ENCODE measurements at regions not wholly inside any gene's neighbourhood (a gene's known extent, or its start where the extent isn't known, plus 50 kb on each side); places are given as distances from the start of the nearest gene placed in this dataset.

GRCh38 chr5:126360467-126360866 lies 62.7 kb upstream of the GRAMD2B start:
- H3K4me2 ChIP-seq (ENCODE audit: control insufficient read depth, insufficient read depth) = peak overlapping the region; percentile 66; the same call in 1 of the 2 replicates
- ChIA-PET POLR2A (interaction anchor here (0.6 to 1.5 kb wide), 3 partner anchors 64 to 256 kb away, joined by 3 to 7 read pairs (median 4); no protein-coding TSS in a partner anchor), RAD21 (ENCODE audit: unreplicated experiment) (interaction anchor here (3.2 kb wide), 1 partner anchor 132 kb away, joined by 13 read pairs; no protein-coding TSS in a partner anchor), CTCF (interaction anchor here (0.8 to 9.3 kb wide), 5 partner anchors 11 to 178 kb away, joined by 3 to 136 read pairs (median 4); no protein-coding TSS in a partner anchor), SMC1A (ENCODE audit: uncharacterized antibody, unreplicated experiment) (interaction anchor here (0.6 to 4.0 kb wide), 9 partner anchors 8 to 420 kb away, joined by 3 to 20 read pairs (median 4); partner anchors contain the start of gene GRAMD2B)
- BruUV-seq (replicated peaks) = no TSS peak
- WGBS (ENCODE audit: insufficient coverage, insufficient replicate concordance, low lambda C conversion rate, missing lambda C conversion rate) = 53% methylated on average over 1 of the region's 1 CpG
- H3K36me3 ChIP-seq (ENCODE audit: control insufficient read depth in 2 of 2, insufficient read depth in 2 of 2, low read length in 1 of 2) = no peaks in the 10 kb centered on the region
- H3K9me3 ChIP-seq (replicated peaks; ENCODE audit: control insufficient read depth, insufficient read depth, low read length) = no peaks in the 10 kb centered on the region; the same call in 2 of the 3 replicates
- intact Hi-C loops (cut with micrococcal nuclease; ENCODE audit: unreplicated experiment) (no loop called here), in situ Hi-C loops (cut with MboI) (no loop called here)
- no peak overlapping the region for H3K4me3 ChIP-seq
- FAIRE-seq = no peak
- no peak overlapping the region for H2AFZ ChIP-seq (ENCODE audit: control insufficient read depth, low read depth, low read length)
- no peaks in the 10 kb centered on the region for H4K20me1 ChIP-seq (ENCODE audit: control insufficient read depth, insufficient read depth)
- H3K27ac ChIP-seq (ENCODE audit: control insufficient read depth, insufficient read depth) = no peak overlapping the region
- no peak for DNase-seq (ENCODE audit: low read depth, low spot score)
- TF ChIP-seq BCL3 (IDR thresholded peaks at IDR 0.05; ENCODE audit: borderline replicate concordance, insufficient read depth, low read depth, low read length, poor library complexity, severe bottlenecking) = peak; percentile 65
- TF ChIP-seq PKNOX1 (IDR thresholded peaks at IDR 0.05) = peak; percentile 88
- TF ChIP-seq PBX3 (IDR thresholded peaks at IDR 0.05; ENCODE audit: insufficient replicate concordance, low read depth, low read length) = peak; percentile 78
- TF ChIP-seq IKZF2 (IDR thresholded peaks at IDR 0.05) = peak in 1 of 2 experiments; percentile 25; a peak in 1 of 4 replicates
- TF ChIP-seq BCL11A (IDR thresholded peaks at IDR 0.05; ENCODE audit: low read depth, low read length) = no peak
- no peak for TF ChIP-seq RFX5 (IDR thresholded peaks at IDR 0.05; ENCODE audit: low read depth, low read length)
- peak; percentile 64 for TF ChIP-seq RUNX3 (IDR thresholded peaks at IDR 0.05; ENCODE audit: low read length)
- peak; percentile 53; the same call in 1 of the 2 replicates for TF ChIP-seq NFIC (IDR thresholded peaks at IDR 0.05; ENCODE audit: low read depth, low read length)
- no peak for TF ChIP-seq MTA2 (IDR thresholded peaks at IDR 0.05; ENCODE audit: low read depth)
- 0 out of 2 replicates have a peak, but pooled peaks have one; percentile 32 for TF ChIP-seq RELB (IDR thresholded peaks at IDR 0.05; ENCODE audit: low read depth)
- peaks cover 15% of the 10 kb centered on the region for H3K4me1 ChIP-seq (ENCODE audit: control insufficient read depth, insufficient read depth, low read length)
- H3K9ac ChIP-seq (ENCODE audit: control insufficient read depth, insufficient read depth, low read length) = no peak overlapping the region; the same call in 1 of the 2 replicates
- H3K79me2 ChIP-seq (ENCODE audit: control insufficient read depth, insufficient read depth, low read length) = no peaks in the 10 kb centered on the region
- H3K27me3 ChIP-seq (replicated peaks in 1 of 2; ENCODE audit: control insufficient read depth in 2 of 2, insufficient read depth in 2 of 2, low read length in 1 of 2) = no peaks in the 10 kb centered on the region
- peak; percentile 35 for ATAC-seq

All from GM12878 (cell line).